GM12878 (cell line): ENCODE measurements at regions not wholly inside any gene's neighbourhood (a gene's known extent, or its start where the extent isn't known, plus 50 kb on each side); places are given as distances from the start of the nearest gene placed in this dataset.

Experiments
- ATAC-seq: fragments of 200-7000 bp; cut with Tn5 transposase; 3 replicates; pipeline ENCODE4 v1.9.1; 2020; ENCODE audit warnings: mild to moderate bottlenecking, moderate library complexity
- BruUV-seq: library from RNA; stranded (reverse); fragments of 400-500 nt; replicated peaks from 2 replicates; lab custom pipeline; 2021; lab: Mats Ljungman, UMichigan
- CTCF ChIA-PET: fragments of 300-600 bp; sonication (Branson Sonifier 250); formaldehyde crosslinking; extraction: SDS; loops from one replicate; lab custom pipeline; 2021; ENCODE audit warnings: inconsistent platforms; lab: Yijun Ruan, JAX
- POLR2A ChIA-PET: fragments of 350-600 bp; formaldehyde crosslinking; extraction: SDS; loops from one replicate; lab custom pipeline; 2021; ENCODE audit warnings: inconsistent platforms; lab: Charles Lee
- RAD21 ChIA-PET: fragments of 300-600 bp; sonication (Branson Sonifier 250); formaldehyde crosslinking; loops from one replicate; lab custom pipeline; 2023; ENCODE audit warnings: antibody characterized with exemption; ENCODE audit not compliant: unreplicated experiment; lab: Charles Lee
- SMC1A ChIA-PET: fragments of 300-600 bp; sonication (Branson Sonifier 250); formaldehyde crosslinking; loops from one replicate; lab custom pipeline; 2023; ENCODE audit not compliant: unreplicated experiment, uncharacterized antibody; lab: Charles Lee
- DNase-seq: peaks from one replicate; pipeline ENCODE4 v3.0.0-alpha.2; 2011; ENCODE audit warnings: low read depth, low spot score
- FAIRE-seq: peaks from 3 replicates; lab custom pipeline; 2011; peaks lifted over from hg19 to GRCh38; lab: Jason Lieb, UNC
- H2AFZ ChIP-seq: 2 replicates; pipeline ENCODE4 v1.6.0; 2011; ENCODE audit warnings: low read depth, low read length, control low read depth; ENCODE audit not compliant: control insufficient read depth
- H3K27ac ChIP-seq: 2 replicates; pipeline ENCODE4 v1.5.1; 2011; ENCODE audit warnings: control low read depth; ENCODE audit not compliant: control insufficient read depth, insufficient read depth
- H3K27me3 ChIP-seq, 2 experiments: replicated peaks in 1 of 2; 2 replicates each; pipeline versions ENCODE4 v1.6.0 to v1.6.1; 2011; ENCODE audit warnings: low read length in 1 of 2; ENCODE audit not compliant: control insufficient read depth in 2 of 2, insufficient read depth in 2 of 2
- H3K36me3 ChIP-seq, 2 experiments: 2 replicates each; pipeline ENCODE4 v1.5.1; 2011; ENCODE audit warnings: low read length in 1 of 2; ENCODE audit not compliant: control insufficient read depth in 2 of 2, insufficient read depth in 2 of 2
- H3K4me1 ChIP-seq: 2 replicates; pipeline ENCODE4 v1.6.1; 2011; ENCODE audit warnings: mild to moderate bottlenecking, low read length, moderate library complexity, mixed read lengths; ENCODE audit not compliant: control insufficient read depth, insufficient read depth
- H3K4me2 ChIP-seq: 2 replicates; pipeline ENCODE4 v1.6.0; 2011; ENCODE audit warnings: control low read depth; ENCODE audit not compliant: control insufficient read depth, insufficient read depth
- H3K4me3 ChIP-seq: fragments of 200-600 bp; sonication (generic); 2 replicates; pipeline ENCODE4 v1.5.1; 2016
- H3K79me2 ChIP-seq: 2 replicates; pipeline ENCODE4 v1.6.0; 2011; ENCODE audit warnings: low read length; ENCODE audit not compliant: control insufficient read depth, insufficient read depth
- H3K9ac ChIP-seq: 2 replicates; pipeline ENCODE4 v1.8.0; 2011; ENCODE audit warnings: low read length, control low read depth, mixed read lengths; ENCODE audit not compliant: control insufficient read depth, insufficient read depth
- H3K9me3 ChIP-seq: replicated peaks from 3 replicates; pipeline ENCODE4 v1.5.1; 2011; ENCODE audit warnings: mild to moderate bottlenecking, low read length; ENCODE audit not compliant: control insufficient read depth, insufficient read depth
- H4K20me1 ChIP-seq: 2 replicates; pipeline ENCODE4 v1.6.0; 2011; ENCODE audit not compliant: control insufficient read depth, insufficient read depth
- ASH2L ChIP-seq: fragments of 300-600, 200-600 bp; sonication (generic); IDR thresholded peaks from 2 replicates; pipeline ENCODE4 v1.6.1; 2017; ENCODE audit warnings: low read depth, mild to moderate bottlenecking, borderline replicate concordance
- BMI1 ChIP-seq: fragments of 450-650 bp; IDR thresholded peaks from 2 replicates; pipeline ENCODE4 v1.6.1; 2016; ENCODE audit warnings: mild to moderate bottlenecking, moderate library complexity, borderline replicate concordance
- BRCA1 ChIP-seq: IDR thresholded peaks from 2 replicates; pipeline ENCODE4 v1.6.1; 2011; ENCODE audit warnings: low read depth, low read length, improper control_type of control experiment
- CBFB ChIP-seq: IDR thresholded peaks from 2 replicates; pipeline ENCODE4 v1.6.1; 2016; ENCODE audit warnings: antibody characterized with exemption, low read depth
- CHD1 ChIP-seq: IDR thresholded peaks from 2 replicates; pipeline ENCODE4 v1.6.1; 2012; ENCODE audit warnings: low read depth, low read length, improper control_type of control experiment
- CHD2 ChIP-seq: IDR thresholded peaks from 2 replicates; pipeline ENCODE4 v1.6.1; 2011; ENCODE audit warnings: low read depth, low read length, improper control_type of control experiment, borderline replicate concordance
- CHD4 ChIP-seq: fragments of 200-600 bp; sonication (generic); IDR thresholded peaks from 2 replicates; pipeline ENCODE4 v1.6.1; 2016; ENCODE audit warnings: mild to moderate bottlenecking
- CREB1 ChIP-seq: IDR thresholded peaks from 2 replicates; pipeline ENCODE4 v1.6.1; 2012; ENCODE audit warnings: low read depth, mild to moderate bottlenecking, inconsistent platforms
- DPF2 ChIP-seq: fragments of 450-650 bp; IDR thresholded peaks from 2 replicates; pipeline ENCODE4 v1.6.1; 2017; ENCODE audit warnings: mild to moderate bottlenecking
- KLF5 ChIP-seq: fragments of 450-650 bp; IDR thresholded peaks from 2 replicates; pipeline ENCODE4 v1.6.1; 2014; ENCODE audit warnings: mild to moderate bottlenecking; ENCODE audit not compliant: partially characterized antibody
- NFYA ChIP-seq: IDR thresholded peaks from 2 replicates; pipeline ENCODE4 v1.6.1; 2011; ENCODE audit warnings: low read depth, mild to moderate bottlenecking, low read length, improper control_type of control experiment, borderline replicate concordance
- PML ChIP-seq: IDR thresholded peaks from 2 replicates; pipeline ENCODE4 v1.6.1; 2012; ENCODE audit warnings: low read length, inconsistent platforms
- SMARCA5 ChIP-seq: fragments of 450-650 bp; IDR thresholded peaks from 2 replicates; pipeline ENCODE4 v1.6.1; 2017; ENCODE audit warnings: mild to moderate bottlenecking
- SREBF2 ChIP-seq: IDR thresholded peaks from 2 replicates; pipeline ENCODE4 v1.6.1; 2012; ENCODE audit warnings: mild to moderate bottlenecking, low read length
- TARDBP ChIP-seq: IDR thresholded peaks from 2 replicates; pipeline ENCODE4 v1.6.1; 2016; ENCODE audit warnings: borderline replicate concordance
- TCF12 ChIP-seq: IDR thresholded peaks from 2 replicates; pipeline ENCODE4 v1.6.1; 2011; ENCODE audit warnings: low read depth, mild to moderate bottlenecking, low read length
- TCF7 ChIP-seq: IDR thresholded peaks from 2 replicates; pipeline ENCODE4 v1.6.1; 2014; ENCODE audit warnings: antibody characterized with exemption, borderline replicate concordance
- ZNF217 ChIP-seq: fragments of 450-650 bp; IDR thresholded peaks from 2 replicates; pipeline ENCODE4 v1.6.1; 2017; ENCODE audit warnings: antibody characterized with exemption, mild to moderate bottlenecking
- WGBS: methylation state at CpG from one replicate; pipeline ENCODE4 v1.1.6; 2016; ENCODE audit warnings: low lambda C conversion rate; ENCODE audit not compliant: insufficient replicate concordance, insufficient coverage; ENCODE audit errors: missing lambda C conversion rate; 5-methylcytosine and 5-hydroxymethylcytosine counted together
- in situ Hi-C: fragments of 300-500 bp; cut with MboI; formaldehyde crosslinking; loops from 9 replicates; pipeline ENCODE4 v1.14.3; 2018; ENCODE audit warnings: mixed read lengths
- intact Hi-C: fragments of 100-400 bp; cut with micrococcal nuclease; formaldehyde crosslinking; loops from one replicate; pipeline ENCODE4 v1.14.2; 2022; ENCODE audit not compliant: unreplicated experiment
- TF ChIP-seq, protein P1 (sequence below): fragments of 450-650 bp; IDR thresholded peaks from 2 replicates; pipeline ENCODE4 v1.6.1; 2018; ENCODE audit warnings: mild to moderate bottlenecking, low read depth, moderate library complexity; ENCODE audit not compliant: partially characterized antibody
- TF ChIP-seq, protein P2 (sequence below): IDR thresholded peaks from 2 replicates; pipeline ENCODE4 v1.6.1; 2012; ENCODE audit warnings: low read depth, low read length, improper control_type of control experiment

DNA sequence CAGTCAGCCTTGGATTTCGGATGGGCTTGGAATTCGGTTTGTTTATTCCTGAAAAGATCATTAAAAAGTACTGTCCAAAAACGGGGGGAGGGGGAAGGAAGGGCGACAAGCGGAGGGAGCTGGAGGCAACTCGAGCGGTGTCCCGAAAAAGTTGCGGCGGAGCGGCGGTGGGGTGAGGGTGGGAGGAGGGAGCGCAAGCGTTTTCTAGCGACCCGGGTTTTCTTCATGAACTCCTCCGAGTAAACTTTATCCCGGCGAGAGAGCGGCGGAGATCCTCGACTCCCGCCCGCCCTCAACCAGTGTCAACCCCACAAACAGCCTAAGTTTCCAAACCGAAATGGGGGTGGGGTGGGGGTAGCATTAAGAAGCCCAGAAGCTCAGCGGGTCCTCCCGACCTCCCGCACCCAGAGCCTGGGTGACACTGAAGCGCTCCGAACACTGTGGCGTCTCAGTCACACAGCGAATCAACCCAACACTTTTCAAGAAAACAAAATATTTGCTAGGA is 133.0 kb upstream of the C11orf58 start:
- Histone ChIP-seq H3K4me1 (no peaks in the 10 kb centered on the region), H3K4me2 (no peak overlapping the region), H3K36me3 (no peaks in the 10 kb centered on the region), H3K9me3 (no peaks in the 10 kb centered on the region; the same call in 2 of the 3 replicates), H3K9ac (no peak overlapping the region), H4K20me1 (no peaks in the 10 kb centered on the region), H3K27me3 (peaks cover 20 to 48% of the 10 kb centered on the region in 2 experiments), H3K4me3 (no peak overlapping the region), H3K79me2 (no peaks in the 10 kb centered on the region), H3K27ac (no peak overlapping the region), H2AFZ (no peak overlapping the region)
- WGBS: 11% methylated on average over 17 of the region's 32 CpGs
- ATAC-seq (no peak), DNase-seq (no peak), FAIRE-seq (no peak)
- in situ Hi-C loops (loop anchor here (25.0 kb wide), 1 partner anchor 768 kb away; no protein-coding TSS in a partner anchor), intact Hi-C loops (loop anchor here (5.0 kb wide), 1 partner anchor 833 kb away; no protein-coding TSS in a partner anchor)
- SMC1A ChIA-PET: no interaction called here
- no peak for TF ChIP-seq DPF2
- TF ChIP-seq, protein P1, sequence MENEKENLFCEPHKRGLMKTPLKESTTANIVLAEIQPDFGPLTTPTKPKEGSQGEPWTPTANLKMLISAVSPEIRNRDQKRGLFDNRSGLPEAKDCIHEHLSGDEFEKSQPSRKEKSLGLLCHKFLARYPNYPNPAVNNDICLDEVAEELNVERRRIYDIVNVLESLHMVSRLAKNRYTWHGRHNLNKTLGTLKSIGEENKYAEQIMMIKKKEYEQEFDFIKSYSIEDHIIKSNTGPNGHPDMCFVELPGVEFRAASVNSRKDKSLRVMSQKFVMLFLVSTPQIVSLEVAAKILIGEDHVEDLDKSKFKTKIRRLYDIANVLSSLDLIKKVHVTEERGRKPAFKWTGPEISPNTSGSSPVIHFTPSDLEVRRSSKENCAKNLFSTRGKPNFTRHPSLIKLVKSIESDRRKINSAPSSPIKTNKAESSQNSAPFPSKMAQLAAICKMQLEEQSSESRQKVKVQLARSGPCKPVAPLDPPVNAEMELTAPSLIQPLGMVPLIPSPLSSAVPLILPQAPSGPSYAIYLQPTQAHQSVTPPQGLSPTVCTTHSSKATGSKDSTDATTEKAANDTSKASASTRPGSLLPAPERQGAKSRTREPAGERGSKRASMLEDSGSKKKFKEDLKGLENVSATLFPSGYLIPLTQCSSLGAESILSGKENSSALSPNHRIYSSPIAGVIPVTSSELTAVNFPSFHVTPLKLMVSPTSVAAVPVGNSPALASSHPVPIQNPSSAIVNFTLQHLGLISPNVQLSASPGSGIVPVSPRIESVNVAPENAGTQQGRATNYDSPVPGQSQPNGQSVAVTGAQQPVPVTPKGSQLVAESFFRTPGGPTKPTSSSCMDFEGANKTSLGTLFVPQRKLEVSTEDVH: no peak
- no peak for TF ChIP-seq CHD4
- TF ChIP-seq CHD2: no peak
- no peak for TF ChIP-seq BRCA1
- no peak for TF ChIP-seq PML
- no peak for TF ChIP-seq ZNF217
- TF ChIP-seq CBFB: no peak
- TF ChIP-seq CREB1: no peak
- TF ChIP-seq TARDBP: no peak
- no peak for TF ChIP-seq KLF5
- no peak for TF ChIP-seq ASH2L
- TF ChIP-seq TCF12: no peak
- TF ChIP-seq NFYA: no peak
- no peak for TF ChIP-seq BMI1
- TF ChIP-seq TCF7: no peak
- TF ChIP-seq SREBF2: no peak
- TF ChIP-seq, protein P2, sequence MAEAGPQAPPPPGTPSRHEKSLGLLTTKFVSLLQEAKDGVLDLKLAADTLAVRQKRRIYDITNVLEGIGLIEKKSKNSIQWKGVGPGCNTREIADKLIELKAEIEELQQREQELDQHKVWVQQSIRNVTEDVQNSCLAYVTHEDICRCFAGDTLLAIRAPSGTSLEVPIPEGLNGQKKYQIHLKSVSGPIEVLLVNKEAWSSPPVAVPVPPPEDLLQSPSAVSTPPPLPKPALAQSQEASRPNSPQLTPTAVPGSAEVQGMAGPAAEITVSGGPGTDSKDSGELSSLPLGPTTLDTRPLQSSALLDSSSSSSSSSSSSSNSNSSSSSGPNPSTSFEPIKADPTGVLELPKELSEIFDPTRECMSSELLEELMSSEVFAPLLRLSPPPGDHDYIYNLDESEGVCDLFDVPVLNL: no peak
- TF ChIP-seq CHD1: no peak
- no peak for TF ChIP-seq SMARCA5
- RAD21 ChIA-PET: interaction anchor here (0.5 kb wide), 1 partner anchor 1811 kb away, joined by 5 read pairs; no protein-coding TSS in a partner anchor
- BruUV-seq: no TSS peak
- POLR2A ChIA-PET: no interaction called here
- CTCF ChIA-PET: interaction anchor here (1.1 kb wide), 1 partner anchor 25 kb away, joined by 3 read pairs; no protein-coding TSS in a partner anchor
